Endothelial cell of umbilical vein (primary cell): ENCODE measurements at regions not wholly inside any gene's neighbourhood (a gene's known extent, or its start where the extent isn't known, plus 50 kb on each side); places are given as distances from the start of the nearest gene placed in this dataset.

Experiments
- BruUV-seq: library from RNA; stranded (reverse); fragments of 400-500 nt; replicated peaks from 2 replicates; lab custom pipeline; 2021; lab: Mats Ljungman, UMichigan
- CTCF ChIA-PET: fragments of 300-600, 350-600 bp; sonication (Branson Sonifier 250); formaldehyde crosslinking; loops from one replicate; lab custom pipeline; 2021; ENCODE audit warnings: antibody characterized with exemption, inconsistent platforms; lab: Charles Lee
- POLR2A ChIA-PET: fragments of 300-600, 350-600 bp; sonication (Branson Sonifier 250); formaldehyde crosslinking; loops from one replicate; lab custom pipeline; 2021; ENCODE audit warnings: antibody characterized with exemption, inconsistent platforms; lab: Charles Lee
- DNase-seq: peaks from one replicate; pipeline ENCODE4 v3.0.0-alpha.2; 2011; ENCODE audit warnings: low read depth, low spot score
- FAIRE-seq: peaks from 2 replicates; lab custom pipeline; 2011; peaks lifted over from hg19 to GRCh38; lab: Jason Lieb, UNC
- H2AFZ ChIP-seq: 2 replicates; pipeline ENCODE4 v1.6.0; 2012; ENCODE audit warnings: low read depth, low read length, control low read depth, inconsistent platforms
- H3K27ac ChIP-seq: 2 replicates; pipeline ENCODE4 v1.5.1; 2011; ENCODE audit warnings: low read depth, mild to moderate bottlenecking, control low read depth, low read length, moderate library complexity; ENCODE audit not compliant: insufficient read depth
- H3K27me3 ChIP-seq, 2 experiments: 2 replicates each; pipeline versions ENCODE4 v1.6.0 to v1.6.1; 2011; ENCODE audit warnings: low read length in 2 of 2, mixed read lengths in 1 of 2; ENCODE audit not compliant: control insufficient read depth in 2 of 2, insufficient read depth in 2 of 2
- H3K36me3 ChIP-seq, 2 experiments: 2 replicates in 1 of 2; 3 replicates in 1 of 2; pipeline ENCODE4 v1.5.1; 2011; ENCODE audit warnings: low read length in 2 of 2, mild to moderate bottlenecking in 1 of 2, moderate library complexity in 1 of 2; ENCODE audit not compliant: control insufficient read depth in 2 of 2, insufficient read depth in 2 of 2; ENCODE audit errors: extremely low read depth in 1 of 2
- H3K4me1 ChIP-seq: 3 replicates; pipeline ENCODE4 v1.5.1; 2011; ENCODE audit warnings: mild to moderate bottlenecking, low read length; ENCODE audit not compliant: control insufficient read depth, insufficient read depth; ENCODE audit errors: extremely low read depth
- H3K4me2 ChIP-seq: 2 replicates; pipeline ENCODE4 v1.6.1; 2011; ENCODE audit warnings: low read length, control low read depth, mixed read lengths; ENCODE audit not compliant: insufficient read depth
- H3K4me3 ChIP-seq, 3 experiments: fragments of 200-600 bp in 1 of 3; sonication (generic), shearing (Covaris generic) in 1 of 3; replicated peaks in 1 of 3; 2 replicates each; pipeline ENCODE4 v1.5.1; 2011 to 2016; ENCODE audit warnings: control low read depth in 3 of 3, low read length in 3 of 3, mild to moderate bottlenecking in 2 of 3, inconsistent platforms in 1 of 3, low read depth in 1 of 3, moderate library complexity in 1 of 3; ENCODE audit not compliant: insufficient read depth in 1 of 3
- H3K79me2 ChIP-seq: 2 replicates; pipeline ENCODE4 v1.6.0; 2012; ENCODE audit warnings: low read length, inconsistent platforms; ENCODE audit not compliant: control insufficient read depth, insufficient read depth
- H3K9ac ChIP-seq: replicated peaks from 2 replicates; pipeline ENCODE3; 2011; ENCODE audit warnings: low read length, control low read depth; ENCODE audit not compliant: insufficient read depth; ENCODE audit errors: extremely low read depth
- H3K9me1 ChIP-seq: replicated peaks from 3 replicates; pipeline ENCODE4 v1.6.0; 2011; ENCODE audit warnings: mild to moderate bottlenecking, low read length; ENCODE audit not compliant: control insufficient read depth, insufficient read depth; ENCODE audit errors: extremely low read depth
- H3K9me3 ChIP-seq: replicated peaks from 2 replicates; pipeline ENCODE4 v1.5.1; 2012; ENCODE audit warnings: low read length, inconsistent platforms; ENCODE audit not compliant: control insufficient read depth, insufficient read depth
- H4K20me1 ChIP-seq: replicated peaks from 2 replicates; pipeline ENCODE3; 2011; ENCODE audit warnings: mild to moderate bottlenecking, low read length; ENCODE audit not compliant: control insufficient read depth, insufficient read depth; ENCODE audit errors: extremely low read depth
- EZH2 ChIP-seq: IDR thresholded peaks from 2 replicates; pipeline ENCODE4 v1.6.1; 2012; ENCODE audit warnings: borderline replicate concordance, low read depth, mild to moderate bottlenecking, moderate library complexity, low read length, inconsistent platforms; ENCODE audit not compliant: severe bottlenecking
- GATA2 ChIP-seq: IDR thresholded peaks from 2 replicates; pipeline ENCODE4 v1.7.0; 2011; ENCODE audit warnings: low read depth, mild to moderate bottlenecking, moderate library complexity, mixed read lengths, low read length; ENCODE audit not compliant: insufficient read length, insufficient read depth
- JUN ChIP-seq: IDR thresholded peaks from 2 replicates; pipeline ENCODE4 v1.6.1; 2011; ENCODE audit warnings: borderline replicate concordance, low read depth; ENCODE audit not compliant: insufficient read length, insufficient read depth
- MYC ChIP-seq: IDR thresholded peaks from one replicate; pipeline ENCODE4 v1.6.1; 2011; ENCODE audit warnings: mild to moderate bottlenecking, low read depth, low read length
- POLR2A ChIP-seq: IDR thresholded peaks from 2 replicates; pipeline ENCODE4 v1.6.1; 2012; ENCODE audit warnings: low read depth, mild to moderate bottlenecking, control low read depth, low read length
- POLR2AphosphoS5 ChIP-seq: IDR thresholded peaks from 2 replicates; pipeline ENCODE4 v1.6.1; 2012; ENCODE audit warnings: low read depth, mild to moderate bottlenecking, control low read depth, low read length, moderate library complexity; ENCODE audit not compliant: insufficient read depth
- dilution Hi-C: fragments of 300-500 bp; cut with MboI; formaldehyde crosslinking; loops from one replicate; pipeline ENCODE4 v1.15.0; 2019; ENCODE audit warnings: low sequenced_read_pairs; ENCODE audit not compliant: extremely low pct_ligation_motif_present
- intact Hi-C: fragments of 100-400 bp; cut with micrococcal nuclease; formaldehyde crosslinking; loops from one replicate; pipeline ENCODE4 v1.10.0; 2022
- TF ChIP-seq, protein P1 (sequence below), 2 donors: IDR thresholded peaks; 1 replicate in 1 of 2; 2 replicates in 1 of 2; pipeline ENCODE4 v1.5.1; 2011; ENCODE audit warnings: low read length in 2 of 2, mild to moderate bottlenecking in 2 of 2, moderate library complexity in 2 of 2, control low read depth in 1 of 2, inconsistent platforms in 1 of 2, low read depth in 1 of 2; ENCODE audit not compliant: insufficient read depth in 1 of 2; ENCODE audit errors: extremely low read depth in 1 of 2

DNA sequence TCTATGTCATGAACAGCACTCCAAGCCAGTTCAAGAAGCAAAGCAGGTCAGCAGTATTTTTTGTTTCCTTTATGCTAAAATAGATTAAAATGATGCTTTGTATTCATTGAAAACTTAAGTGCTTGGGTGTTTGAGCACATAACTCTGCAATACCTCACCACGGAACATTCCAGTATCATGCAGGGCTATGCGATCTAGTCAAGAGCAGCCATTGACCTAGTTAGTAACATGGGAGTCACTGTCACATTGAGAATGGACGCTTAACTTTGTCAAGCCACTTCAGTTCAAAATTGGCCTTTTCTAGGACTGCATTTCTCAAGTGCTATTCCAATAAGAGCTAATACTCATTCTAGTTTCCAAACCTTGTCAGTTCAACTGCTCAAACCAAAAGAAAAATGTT, 160.1 kb upstream of the FSTL5 start:
- FAIRE-seq: no peak
- no TSS peak for BruUV-seq
- TF ChIP-seq GATA2: no peak
- TF ChIP-seq EZH2: no peak
- no peak for TF ChIP-seq POLR2A
- TF ChIP-seq POLR2AphosphoS5: no peak

GRCh38 chr4:162322054-162322453, 158.3 kb upstream of the FSTL5 start:
- no TSS peak for BruUV-seq
- no peak for FAIRE-seq
- POLR2A ChIA-PET: no interaction called here

More for the DNA sequence above, 160.1 kb upstream of the FSTL5 start:
- H3K79me2 ChIP-seq: no peaks in the 10 kb centered on the region
- H2AFZ ChIP-seq: no peak overlapping the region
- no peak for DNase-seq
- ChIA-PET CTCF (no interaction called here), POLR2A (no interaction called here)
- H3K36me3 ChIP-seq: no peaks in the 10 kb centered on the region
- no peaks in the 10 kb centered on the region for H3K9me1 ChIP-seq
- no peak overlapping the region for H3K27ac ChIP-seq
- no peaks in the 10 kb centered on the region for H3K9me3 ChIP-seq
- H3K4me1 ChIP-seq: no peaks in the 10 kb centered on the region
- no peaks in the 10 kb centered on the region for H4K20me1 ChIP-seq
- dilution Hi-C loops (no loop called here), intact Hi-C loops (no loop called here)
- no peak overlapping the region for H3K9ac ChIP-seq
- H3K4me2 ChIP-seq: no peak overlapping the region
- H3K4me3 ChIP-seq: no peak overlapping the region
- no peaks in the 10 kb centered on the region for H3K27me3 ChIP-seq

More at GRCh38 chr4:162322054-162322453, 158.3 kb upstream of the FSTL5 start:
- Histone ChIP-seq H2AFZ (no peak overlapping the region), H3K4me3 (no peak overlapping the region), H3K9me3 (no peaks in the 10 kb centered on the region), H3K9ac (no peak overlapping the region), H3K4me1 (no peaks in the 10 kb centered on the region), H3K36me3 (no peaks in the 10 kb centered on the region), H3K9me1 (no peaks in the 10 kb centered on the region), H3K27me3 (no peaks in the 10 kb centered on the region), H3K27ac (no peak overlapping the region), H3K4me2 (no peak overlapping the region), H4K20me1 (no peaks in the 10 kb centered on the region), H3K79me2 (no peaks in the 10 kb centered on the region)
- TF ChIP-seq POLR2A (no peak), JUN (no peak), POLR2AphosphoS5 (no peak), GATA2 (no peak), MYC (no peak), EZH2 (no peak)
- TF ChIP-seq, protein P1, sequence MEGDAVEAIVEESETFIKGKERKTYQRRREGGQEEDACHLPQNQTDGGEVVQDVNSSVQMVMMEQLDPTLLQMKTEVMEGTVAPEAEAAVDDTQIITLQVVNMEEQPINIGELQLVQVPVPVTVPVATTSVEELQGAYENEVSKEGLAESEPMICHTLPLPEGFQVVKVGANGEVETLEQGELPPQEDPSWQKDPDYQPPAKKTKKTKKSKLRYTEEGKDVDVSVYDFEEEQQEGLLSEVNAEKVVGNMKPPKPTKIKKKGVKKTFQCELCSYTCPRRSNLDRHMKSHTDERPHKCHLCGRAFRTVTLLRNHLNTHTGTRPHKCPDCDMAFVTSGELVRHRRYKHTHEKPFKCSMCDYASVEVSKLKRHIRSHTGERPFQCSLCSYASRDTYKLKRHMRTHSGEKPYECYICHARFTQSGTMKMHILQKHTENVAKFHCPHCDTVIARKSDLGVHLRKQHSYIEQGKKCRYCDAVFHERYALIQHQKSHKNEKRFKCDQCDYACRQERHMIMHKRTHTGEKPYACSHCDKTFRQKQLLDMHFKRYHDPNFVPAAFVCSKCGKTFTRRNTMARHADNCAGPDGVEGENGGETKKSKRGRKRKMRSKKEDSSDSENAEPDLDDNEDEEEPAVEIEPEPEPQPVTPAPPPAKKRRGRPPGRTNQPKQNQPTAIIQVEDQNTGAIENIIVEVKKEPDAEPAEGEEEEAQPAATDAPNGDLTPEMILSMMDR (IDR thresholded peaks at IDR 0.05; ENCODE audit: extremely low read depth in 1 of 2, insufficient read depth in 1 of 2, low read depth in 1 of 2, low read length in 2 of 2): no peak
- CTCF ChIA-PET: no interaction called here
- dilution Hi-C loops (no loop called here), intact Hi-C loops (no loop called here)
- no peak for DNase-seq
